Anterior cingulate cortex (tissue), 58 donors: ENCODE measurements at regions not wholly inside any gene's neighbourhood (a gene's known extent, or its start where the extent isn't known, plus 50 kb on each side); places are given as distances from the start of the nearest gene placed in this dataset.

Experiments used
- DNase-seq, 58 donors: peaks; one replicate each; lab custom pipeline; 2025; lab: John Stamatoyannopoulos, UW

DNA sequence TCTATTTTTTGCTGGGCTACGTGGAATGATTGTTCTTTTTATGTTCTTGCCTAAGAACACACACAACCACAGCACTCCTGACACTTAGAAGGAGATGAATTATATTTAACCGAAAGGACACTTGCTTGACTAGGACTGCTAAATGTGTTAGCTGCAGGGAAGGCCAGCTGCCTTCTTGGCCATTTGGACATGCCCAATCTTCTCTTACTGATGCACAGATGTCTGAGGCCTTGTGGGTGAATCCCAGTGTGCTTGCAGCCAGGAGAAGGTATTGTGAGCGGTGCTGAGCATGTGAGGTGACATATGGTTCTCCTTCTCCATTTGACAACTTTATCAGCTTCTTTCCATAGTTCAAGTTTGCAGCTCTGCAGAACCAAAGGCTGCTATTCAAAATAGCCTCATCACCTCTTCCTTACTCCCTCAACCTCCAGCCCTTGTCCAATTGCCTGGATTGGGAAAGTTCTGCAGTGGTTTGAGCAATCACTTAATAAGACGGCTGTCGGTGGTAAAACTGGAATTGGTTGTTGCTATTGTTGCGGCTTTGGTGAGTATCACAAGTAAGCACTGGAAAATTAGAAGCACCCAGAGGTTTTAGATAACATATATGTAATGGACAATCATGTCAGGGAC lies 1113.3 kb downstream of the TSN start:
- DNase-seq, result peak in 3 of 58 donors; percentile 10 to 64 (median 27)

DNA sequence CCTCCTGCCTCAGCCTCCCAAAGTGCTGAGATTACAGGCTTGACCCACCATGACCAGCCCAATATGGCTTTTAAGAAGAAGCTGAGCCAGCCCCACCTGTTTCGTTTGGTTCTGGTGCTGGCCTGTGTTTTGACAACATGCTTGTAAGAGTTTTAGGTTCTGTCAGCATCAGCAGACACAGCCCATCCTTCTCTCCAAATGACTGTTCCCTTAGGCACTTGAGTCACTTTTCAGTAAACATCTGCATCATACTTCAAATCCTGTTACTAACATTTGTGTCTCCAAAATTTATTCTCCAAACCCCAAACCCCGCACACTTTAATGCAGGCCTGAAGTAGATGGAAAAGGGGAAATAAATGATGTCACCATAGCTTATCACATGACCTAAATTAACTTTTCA lies 1118.5 kb downstream of the TSN start:
- no peak for DNase-seq

DNA sequence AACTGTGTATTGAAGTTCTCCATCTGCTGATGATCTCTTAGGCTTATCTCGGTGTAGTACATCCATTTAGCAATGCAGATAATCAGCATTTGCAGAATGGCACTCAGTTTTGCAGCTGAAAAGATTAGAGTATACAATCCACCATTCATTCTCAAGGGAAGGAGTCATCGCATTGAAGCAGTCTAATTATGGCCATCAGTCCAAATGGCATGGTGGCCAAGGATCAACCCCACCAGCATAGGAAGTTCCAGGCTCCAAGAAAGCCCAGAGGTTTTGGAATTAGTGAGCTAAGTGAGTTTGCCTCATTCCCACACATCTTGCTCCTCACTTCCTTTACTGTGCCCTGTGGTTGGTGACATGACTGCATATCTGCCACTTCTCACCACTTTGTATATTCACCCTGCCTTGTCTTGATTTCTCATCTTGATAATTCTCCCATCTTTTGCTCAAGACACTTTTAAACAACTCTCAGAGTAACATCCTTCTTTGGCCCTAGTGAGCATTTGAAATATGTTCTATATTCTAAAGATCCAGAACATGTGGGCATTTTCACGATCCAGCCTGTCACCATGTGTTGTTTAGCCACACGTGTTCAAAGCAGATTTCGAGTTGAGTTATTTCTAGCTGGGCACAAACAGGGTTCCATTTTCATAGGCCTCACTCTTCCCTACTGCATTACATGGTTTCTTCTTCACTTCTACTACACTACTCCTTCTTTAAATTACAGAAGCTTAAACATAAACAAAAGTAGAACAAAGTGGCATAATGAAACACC lies 1119.8 kb downstream of the TSN start:
- DNase-seq, result no peak

DNA sequence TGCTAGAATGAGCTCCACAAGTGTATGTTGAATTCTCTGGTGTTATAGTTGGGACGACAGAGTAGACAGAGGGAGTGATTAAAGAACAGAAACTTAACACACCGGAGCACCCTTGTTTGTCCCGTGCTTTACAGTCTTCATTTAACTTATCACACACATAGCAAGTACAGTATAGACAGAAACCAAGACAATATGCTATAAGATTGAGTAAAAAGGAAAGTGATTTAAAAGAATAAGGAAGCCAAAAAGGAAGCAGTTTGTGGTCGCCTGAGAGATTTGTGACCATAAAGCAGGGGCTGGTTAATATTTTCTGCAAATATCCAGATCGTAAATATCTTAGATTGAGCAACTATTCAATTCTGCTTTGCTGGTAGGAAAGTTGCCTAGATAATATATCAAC lies 1128.4 kb downstream of the TSN start:
- no peak for DNase-seq

DNA sequence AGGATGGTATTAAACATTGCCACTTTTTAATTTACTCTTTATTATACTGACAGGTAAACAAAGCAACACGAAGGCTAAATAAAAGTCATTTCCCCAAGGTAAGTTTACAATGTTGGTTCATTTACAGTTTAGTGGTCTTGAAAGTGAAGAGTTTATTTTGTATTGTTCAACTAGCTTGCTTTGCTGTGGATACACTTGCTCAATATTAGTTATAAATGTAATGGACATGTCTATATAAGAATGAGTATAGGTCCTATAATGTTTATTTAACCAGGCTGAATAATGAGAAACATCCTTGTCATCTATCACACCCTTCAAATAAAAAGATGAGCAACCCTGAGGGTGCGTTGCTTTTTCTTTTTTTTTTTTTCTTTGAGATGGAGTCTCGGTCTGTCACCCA lies 1129.4 kb downstream of the TSN start:
- DNase-seq, result no peak

DNA sequence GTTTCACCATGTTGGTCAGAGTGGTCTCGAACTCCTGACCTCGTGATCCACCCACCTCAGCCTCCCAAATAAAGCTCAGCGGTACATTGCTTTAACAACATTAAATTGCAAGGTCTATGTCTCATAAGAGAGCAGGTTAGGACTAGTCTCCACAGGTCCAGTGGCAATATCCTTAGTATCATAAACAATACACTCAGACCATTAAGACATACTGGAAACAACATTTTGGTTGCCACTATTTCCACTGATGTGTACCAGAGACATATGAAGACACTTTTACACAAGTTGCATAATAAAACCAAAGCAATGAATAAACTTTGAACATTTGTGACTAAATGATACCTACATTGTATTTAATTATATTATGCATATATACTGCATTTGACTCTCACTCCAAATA lies 1130.0 kb downstream of the TSN start:
- no peak for DNase-seq

DNA sequence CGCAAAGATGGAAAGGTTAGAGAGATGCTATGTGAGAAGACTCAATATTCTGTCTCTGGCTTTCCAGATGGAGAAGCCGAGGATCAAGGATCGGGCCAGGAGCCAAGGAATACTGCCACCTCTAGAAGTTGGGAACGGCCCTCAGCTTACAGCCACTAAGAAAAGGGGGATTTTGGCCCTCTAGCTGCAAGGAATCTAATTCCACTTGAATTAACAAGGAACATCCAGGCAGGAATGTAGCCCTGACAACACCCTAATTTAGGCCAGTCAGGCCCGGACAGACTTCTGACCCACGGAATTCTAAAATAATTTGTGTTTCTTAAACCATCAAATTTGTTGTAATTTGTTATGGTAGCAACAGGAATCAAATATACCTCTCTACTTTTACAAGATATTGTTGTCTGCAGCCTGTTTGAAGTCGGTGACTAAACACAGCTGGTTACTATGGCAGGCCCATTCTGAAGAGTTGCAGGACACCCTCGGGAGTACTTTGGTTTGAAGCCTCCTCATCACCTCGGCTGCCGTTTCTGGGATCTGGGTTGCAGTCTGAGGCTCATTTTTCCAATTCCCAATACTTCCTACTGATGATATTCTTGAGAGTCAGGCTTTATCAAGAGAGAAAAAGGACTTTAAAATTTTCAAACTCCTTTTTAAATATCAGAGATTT lies 1131.2 kb downstream of the TSN start:
- DNase-seq, result no peak

DNA sequence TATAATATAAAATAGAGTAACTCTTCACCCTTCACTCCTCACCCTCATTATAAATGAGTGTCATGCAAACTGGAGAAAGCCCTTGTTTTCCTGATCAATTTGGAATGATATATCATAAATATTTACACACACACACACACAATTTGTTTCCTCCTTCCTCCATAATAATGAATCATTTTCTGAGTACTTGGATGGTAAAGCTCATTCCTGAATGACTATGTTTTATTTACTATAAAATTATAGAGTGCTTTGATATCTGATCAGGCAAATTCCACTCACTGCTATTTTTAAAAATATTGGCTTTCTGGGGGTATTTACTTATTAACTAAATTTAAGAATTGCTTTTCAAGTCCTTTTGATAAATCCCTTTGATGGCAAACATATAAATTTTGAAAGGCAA lies 1125.5 kb upstream of the CNTNAP5 start:
- DNase-seq, result no peak

DNA sequence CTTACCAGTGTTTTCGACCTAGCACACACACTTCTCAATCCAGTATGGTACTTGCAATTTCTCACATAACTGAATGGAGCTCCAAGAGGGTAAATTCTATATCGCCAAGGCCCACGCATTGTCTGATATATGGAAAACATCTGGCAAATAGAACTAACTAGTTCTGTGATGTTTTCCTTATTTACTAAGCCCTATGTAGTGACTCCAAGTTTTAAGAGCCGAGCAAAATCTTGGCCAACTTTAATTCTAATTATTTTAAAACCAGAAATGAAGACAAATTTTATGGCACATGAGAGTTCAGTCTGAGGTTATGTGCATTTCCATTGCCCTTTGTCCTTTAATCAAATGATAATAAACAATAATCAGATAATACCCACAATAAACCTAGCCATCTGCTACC lies 1119.7 kb upstream of the CNTNAP5 start:
- DNase-seq, result no peak

DNA sequence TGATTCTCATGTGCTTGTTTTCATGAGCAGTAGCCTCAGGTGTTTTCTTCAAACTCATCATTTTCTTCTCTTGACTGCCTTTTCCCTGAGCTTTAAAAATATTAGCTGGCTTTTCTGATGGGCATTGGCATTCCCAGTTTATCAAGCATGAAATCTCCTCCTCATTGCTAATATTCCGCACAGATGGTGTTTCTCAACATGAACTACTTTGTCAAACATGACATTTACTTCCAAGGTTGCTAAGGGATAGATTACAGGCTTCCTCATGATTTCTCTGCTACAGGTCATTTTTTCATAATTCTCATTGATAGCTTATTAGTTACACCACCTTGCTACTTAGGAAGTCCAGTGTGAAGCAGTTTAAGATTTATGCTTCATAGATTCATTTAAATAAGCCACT lies 1116.9 kb upstream of the CNTNAP5 start:
- no peak for DNase-seq

DNA sequence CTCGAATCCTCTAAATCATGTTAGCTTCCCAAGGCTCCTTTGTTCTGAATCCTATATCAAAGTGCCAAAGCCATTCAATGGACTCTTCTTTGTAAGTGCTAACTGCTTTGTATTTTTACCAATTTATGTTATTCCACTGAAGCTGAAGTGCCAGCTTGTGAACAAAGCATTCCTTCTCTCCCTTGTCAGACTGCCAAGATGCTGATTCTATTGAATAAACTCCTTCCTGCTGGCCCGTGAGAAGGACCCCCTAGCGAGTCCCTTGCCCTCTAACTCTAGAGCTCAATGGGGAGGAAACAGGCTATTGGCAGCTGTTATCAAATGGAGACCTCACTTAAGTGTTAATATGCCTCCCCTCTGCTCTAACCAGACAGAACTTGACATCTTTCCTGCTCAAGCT lies 1097.9 kb upstream of the CNTNAP5 start:
- peak in 34 of 58 donors; percentile 2 to 83 (median 24) for DNase-seq

DNA sequence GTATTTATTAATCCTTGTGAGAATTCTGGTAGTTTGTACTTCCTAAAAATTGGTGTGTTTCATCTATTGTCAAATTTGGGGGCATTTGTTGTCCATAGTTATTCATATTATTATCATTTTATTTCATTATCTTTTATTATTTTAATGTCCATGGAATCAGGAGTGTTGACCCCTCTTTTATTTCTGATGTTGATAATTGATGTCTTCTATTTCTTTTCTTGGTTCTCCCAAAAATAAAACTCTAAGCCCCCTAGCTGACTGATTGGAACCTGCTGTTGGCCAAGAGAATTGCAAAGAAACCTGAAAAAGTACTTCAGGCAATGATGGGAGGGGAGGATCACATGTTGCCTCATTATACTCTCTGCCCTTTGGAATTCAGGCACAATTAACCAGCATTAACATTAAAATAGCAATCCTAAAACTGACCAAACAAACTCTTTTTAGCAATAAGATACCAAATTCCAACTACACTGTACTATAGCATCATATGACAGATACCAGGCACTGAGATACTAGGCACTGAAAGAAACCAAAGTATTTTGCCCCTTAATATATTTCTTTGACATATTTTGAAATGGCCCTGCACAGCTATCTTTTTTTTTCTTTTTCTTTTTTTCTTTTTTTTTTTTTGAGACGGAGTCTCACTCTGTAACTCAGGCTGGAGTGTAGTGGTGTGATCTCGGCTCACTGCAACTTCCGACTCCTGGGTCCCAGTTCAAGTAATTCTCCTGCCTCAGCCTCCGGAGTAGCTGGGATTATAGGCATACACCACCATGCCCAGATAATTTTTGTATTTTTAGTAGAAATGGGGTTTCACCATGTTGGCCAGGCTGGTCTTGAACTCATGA lies 1097.2 kb upstream of the CNTNAP5 start:
- DNase-seq, result peak in 1 of 58 donors; percentile 1

DNA sequence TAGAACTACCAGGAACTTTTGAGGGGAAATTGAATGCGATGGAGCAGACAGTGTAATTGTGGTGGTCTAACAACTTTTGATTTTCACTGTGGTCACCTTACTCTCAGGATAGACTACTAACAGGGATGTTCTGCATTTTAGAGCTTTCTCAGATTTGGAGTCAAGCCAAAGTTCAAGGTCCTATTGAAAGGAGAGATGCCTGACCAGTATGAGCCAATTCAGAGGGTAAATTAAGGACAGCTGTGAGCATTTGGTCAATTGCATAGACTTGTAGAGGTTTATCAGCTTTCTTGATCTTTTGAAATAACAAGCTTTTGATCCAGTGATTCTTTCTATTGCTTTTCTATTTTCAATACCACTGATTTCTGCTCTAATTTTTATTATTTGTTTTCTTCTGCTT lies 1095.7 kb upstream of the CNTNAP5 start:
- no peak for DNase-seq

DNA sequence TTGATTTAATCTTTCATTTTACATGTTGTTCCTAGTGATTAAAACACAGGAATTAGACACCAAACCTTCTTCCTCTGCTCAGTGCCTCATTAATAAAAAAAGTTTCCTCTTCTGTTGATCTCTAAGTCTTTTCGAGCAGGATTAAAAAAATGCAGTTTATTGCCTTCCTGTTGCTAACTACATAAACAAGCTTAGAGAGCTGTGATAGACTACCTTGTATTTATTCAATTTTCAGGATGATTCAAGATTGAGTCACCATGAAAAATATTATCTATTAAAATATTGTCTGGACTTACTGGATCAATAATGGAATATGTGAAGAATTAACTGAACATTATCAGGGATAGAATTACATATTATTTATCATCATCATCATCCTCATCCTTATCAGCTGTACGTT lies 1089.6 kb upstream of the CNTNAP5 start:
- DNase-seq, result no peak

DNA sequence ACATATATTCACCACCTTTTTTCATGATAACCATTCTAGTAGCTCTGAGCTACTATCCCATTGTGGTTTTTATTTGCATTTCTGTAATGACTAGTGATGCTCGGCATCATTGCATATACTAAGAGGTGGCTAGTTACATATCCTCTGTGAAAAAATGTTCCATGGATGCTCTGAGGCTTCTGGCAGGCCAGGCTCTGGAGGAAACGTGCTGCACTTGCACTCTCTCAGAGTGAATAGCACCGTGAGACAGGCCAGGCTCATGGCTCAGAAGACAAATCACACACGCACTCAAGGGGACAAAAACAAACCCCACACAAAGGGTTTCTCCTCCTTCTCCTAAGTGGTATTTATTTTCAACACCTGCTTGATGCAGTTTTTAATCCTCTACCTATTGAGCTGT lies 1085.3 kb upstream of the CNTNAP5 start:
- DNase-seq, result no peak

DNA sequence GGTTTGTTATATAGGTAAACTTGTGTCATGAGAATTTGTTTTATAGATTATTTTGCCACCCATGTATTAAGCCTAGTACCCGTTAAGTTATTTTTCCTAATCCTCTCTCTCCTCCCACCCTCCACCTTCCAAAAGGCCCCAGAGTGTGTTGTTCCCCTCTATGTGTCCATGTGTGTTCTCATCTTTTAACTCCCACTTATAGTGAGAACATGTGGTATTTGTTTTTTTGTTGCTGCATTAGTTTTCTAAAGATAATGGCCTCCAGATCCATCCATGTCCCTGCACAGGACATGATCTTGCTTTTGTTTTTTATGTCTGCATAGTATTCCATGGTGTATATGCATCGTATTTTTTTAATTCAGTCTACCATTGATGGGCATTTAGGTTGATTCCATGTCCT lies 1075.6 kb upstream of the CNTNAP5 start:
- DNase-seq, result no peak

DNA sequence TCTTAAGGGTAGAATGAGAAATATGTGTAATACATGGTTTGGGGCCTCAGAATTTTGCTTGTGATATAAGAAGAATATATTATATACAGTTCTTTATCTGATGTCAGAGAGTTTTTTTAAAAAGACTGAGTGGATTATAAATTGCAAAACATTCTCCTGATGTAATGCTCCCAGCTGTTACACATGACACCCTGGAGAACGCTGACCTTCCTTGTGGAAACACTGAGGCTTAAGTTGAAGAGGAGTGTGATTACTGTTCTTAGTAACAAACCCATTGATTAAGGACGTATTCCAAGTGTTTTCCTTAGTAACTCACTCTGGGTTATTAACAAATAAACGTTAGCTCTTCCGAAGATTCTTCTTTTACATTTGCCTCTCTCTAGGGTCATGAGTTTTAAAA lies 1069.3 kb upstream of the CNTNAP5 start:
- no peak for DNase-seq

DNA sequence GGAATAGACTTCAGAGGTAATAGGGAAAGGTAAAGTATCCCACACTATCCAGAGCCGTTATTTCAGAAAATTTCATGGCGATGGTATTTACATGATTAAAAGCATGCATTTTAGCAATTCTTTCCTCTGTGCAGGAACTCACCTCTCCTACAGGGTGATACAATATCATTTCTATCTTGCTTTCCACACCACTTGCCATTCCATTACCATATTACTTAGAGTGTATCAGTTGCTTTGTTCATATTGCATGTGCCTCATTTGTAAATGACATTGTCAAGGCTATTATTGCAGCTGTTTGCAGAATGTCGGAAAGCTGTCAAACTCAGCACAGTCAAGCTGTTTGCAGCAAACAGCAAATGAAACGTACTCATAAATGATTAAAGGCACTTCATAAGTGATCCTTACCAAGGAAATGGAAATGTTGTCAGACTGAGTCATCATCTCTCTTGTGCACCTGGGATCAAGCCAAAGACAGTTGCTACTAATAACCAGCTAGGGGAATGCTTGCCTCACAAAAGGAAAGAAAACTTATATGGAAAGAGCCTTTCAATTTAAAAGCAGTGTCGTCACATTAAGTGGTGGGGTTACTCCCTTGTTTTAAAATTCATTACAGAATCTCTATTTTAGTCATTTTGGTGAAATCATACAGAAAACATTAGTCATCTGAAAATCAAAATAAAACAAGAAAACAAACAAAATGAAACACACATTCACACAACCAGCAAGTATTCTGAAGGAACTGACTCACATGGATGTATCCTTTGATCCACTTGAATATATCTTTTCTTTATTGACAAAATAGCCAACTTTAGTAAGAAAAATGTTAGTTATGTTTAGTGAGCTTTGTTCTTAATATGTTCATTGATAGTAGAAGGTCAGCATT lies 1064.1 kb upstream of the CNTNAP5 start:
- no peak for DNase-seq

DNA sequence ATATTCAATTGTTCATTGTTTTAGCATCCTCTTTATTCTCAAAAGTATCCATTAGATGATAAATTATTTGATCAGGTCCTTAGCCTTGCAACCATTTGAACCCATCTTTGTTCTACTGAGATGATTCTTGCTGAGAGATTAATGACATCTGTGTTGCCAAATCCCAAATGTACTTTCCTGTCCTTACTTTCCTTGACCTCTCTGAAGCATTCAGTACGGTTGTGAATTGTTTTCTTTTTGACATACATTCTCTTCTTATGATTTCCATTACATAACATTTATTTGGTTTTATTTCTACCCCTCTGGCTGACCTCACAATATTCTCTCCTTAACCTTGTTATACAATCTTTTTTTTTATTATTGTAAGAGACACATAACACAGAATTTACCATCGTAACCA lies 1058.6 kb upstream of the CNTNAP5 start:
- no peak for DNase-seq

DNA sequence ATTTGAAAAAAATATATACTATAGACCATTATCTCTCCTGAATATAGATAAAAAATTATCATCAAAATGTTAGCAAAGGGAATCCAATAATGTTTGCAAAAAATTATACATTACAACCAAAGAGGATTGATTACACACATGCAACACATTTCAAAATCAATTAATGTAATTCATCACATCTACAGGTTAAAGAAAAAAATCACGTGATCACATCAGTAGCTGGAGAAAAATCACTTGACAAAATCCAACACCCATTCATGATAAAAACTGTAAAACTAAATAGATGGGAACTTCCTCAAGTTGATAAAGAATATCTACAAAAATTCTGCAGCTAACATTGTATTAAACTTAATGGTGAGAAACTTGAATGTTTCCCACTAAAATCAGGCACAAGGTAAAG lies 1047.5 kb upstream of the CNTNAP5 start:
- no peak for DNase-seq
